ENCODE measurements at regions not wholly inside any gene's neighbourhood (a gene's known extent, or its start where the extent isn't known, plus 50 kb on each side); places are given as distances from the start of the nearest gene placed in this dataset.

DNA sequence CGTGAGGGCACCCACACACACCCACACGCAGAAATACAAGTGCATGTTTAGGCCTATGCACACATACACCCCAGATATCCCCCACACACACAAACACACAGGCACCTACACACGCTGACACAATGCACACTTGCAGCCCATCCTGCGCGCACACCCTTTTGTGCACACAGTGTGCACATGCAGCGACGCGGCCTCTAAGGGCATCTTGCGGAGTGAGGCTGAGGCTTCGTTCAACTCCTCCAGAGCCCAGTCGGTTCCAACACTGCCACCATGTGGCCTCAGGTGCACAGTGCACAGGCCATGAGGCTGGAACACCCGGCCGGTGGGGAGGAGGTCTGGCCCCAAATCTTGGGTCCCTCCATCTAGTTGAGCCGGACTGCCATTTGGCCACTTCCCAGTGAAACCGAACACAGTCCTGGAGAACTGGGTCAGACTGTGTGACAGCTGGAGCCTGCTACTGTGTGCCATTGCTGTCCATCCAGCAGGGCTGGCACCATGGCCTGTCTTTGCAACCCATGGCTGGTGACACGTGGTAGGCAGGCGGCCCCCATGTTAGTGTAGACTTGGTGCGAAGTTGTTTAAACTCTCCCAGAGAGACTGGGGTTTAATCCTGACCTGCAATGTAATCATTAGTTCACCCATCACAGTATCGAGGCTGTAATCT, 97.7 kb upstream of the MVB12B start:
- TF ChIP-seq GABPA (IDR thresholded peaks at IDR 0.05 in 1 of 2, conservative IDR thresholded peaks at IDR 0.05 in 1 of 2) (no peak), EGR1 (IDR thresholded peaks at IDR 0.05; ENCODE audit: low read depth in 2 of 2) (no peak), TAF1 (conservative IDR thresholded peaks at IDR 0.05) (no peak), NR2F2 (IDR thresholded peaks at IDR 0.05) (no peak), SP1 (IDR thresholded peaks at IDR 0.05) (no peak), JUND (IDR thresholded peaks at IDR 0.05) (no peak), HNF4G (IDR thresholded peaks at IDR 0.05) (no peak), RAD21 (IDR thresholded peaks at IDR 0.05) (peak; percentile 94 to 99)
- TF ChIP-seq, protein P1, sequence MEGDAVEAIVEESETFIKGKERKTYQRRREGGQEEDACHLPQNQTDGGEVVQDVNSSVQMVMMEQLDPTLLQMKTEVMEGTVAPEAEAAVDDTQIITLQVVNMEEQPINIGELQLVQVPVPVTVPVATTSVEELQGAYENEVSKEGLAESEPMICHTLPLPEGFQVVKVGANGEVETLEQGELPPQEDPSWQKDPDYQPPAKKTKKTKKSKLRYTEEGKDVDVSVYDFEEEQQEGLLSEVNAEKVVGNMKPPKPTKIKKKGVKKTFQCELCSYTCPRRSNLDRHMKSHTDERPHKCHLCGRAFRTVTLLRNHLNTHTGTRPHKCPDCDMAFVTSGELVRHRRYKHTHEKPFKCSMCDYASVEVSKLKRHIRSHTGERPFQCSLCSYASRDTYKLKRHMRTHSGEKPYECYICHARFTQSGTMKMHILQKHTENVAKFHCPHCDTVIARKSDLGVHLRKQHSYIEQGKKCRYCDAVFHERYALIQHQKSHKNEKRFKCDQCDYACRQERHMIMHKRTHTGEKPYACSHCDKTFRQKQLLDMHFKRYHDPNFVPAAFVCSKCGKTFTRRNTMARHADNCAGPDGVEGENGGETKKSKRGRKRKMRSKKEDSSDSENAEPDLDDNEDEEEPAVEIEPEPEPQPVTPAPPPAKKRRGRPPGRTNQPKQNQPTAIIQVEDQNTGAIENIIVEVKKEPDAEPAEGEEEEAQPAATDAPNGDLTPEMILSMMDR (IDR thresholded peaks at IDR 0.05; ENCODE audit: low read depth, low read length, missing input control) = peak; percentile 91
- TF ChIP-seq, protein P2, sequence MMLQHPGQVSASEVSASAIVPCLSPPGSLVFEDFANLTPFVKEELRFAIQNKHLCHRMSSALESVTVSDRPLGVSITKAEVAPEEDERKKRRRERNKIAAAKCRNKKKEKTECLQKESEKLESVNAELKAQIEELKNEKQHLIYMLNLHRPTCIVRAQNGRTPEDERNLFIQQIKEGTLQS (IDR thresholded peaks at IDR 0.05) = no peak
- TF ChIP-seq, protein P3, sequence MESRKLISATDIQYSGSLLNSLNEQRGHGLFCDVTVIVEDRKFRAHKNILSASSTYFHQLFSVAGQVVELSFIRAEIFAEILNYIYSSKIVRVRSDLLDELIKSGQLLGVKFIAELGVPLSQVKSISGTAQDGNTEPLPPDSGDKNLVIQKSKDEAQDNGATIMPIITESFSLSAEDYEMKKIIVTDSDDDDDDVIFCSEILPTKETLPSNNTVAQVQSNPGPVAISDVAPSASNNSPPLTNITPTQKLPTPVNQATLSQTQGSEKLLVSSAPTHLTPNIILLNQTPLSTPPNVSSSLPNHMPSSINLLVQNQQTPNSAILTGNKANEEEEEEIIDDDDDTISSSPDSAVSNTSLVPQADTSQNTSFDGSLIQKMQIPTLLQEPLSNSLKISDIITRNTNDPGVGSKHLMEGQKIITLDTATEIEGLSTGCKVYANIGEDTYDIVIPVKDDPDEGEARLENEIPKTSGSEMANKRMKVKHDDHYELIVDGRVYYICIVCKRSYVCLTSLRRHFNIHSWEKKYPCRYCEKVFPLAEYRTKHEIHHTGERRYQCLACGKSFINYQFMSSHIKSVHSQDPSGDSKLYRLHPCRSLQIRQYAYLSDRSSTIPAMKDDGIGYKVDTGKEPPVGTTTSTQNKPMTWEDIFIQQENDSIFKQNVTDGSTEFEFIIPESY (IDR thresholded peaks at IDR 0.05) = no peak
- TF ChIP-seq, protein P4, sequence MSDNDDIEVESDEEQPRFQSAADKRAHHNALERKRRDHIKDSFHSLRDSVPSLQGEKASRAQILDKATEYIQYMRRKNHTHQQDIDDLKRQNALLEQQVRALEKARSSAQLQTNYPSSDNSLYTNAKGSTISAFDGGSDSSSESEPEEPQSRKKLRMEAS (IDR thresholded peaks at IDR 0.05) = no peak
